Pancreas (tissue), 10 donors: ENCODE measurements at regions not wholly inside any gene's neighbourhood (a gene's known extent, or its start where the extent isn't known, plus 50 kb on each side); places are given as distances from the start of the nearest gene placed in this dataset.

Experiments used
- ATAC-seq, 4 donors: fragments of 200-7000 bp; cut with Tn5 transposase; one replicate each; pipeline versions ENCODE4 v1.8.0 to v1.9.1; 2020; ENCODE audit warnings: mild to moderate bottlenecking in 4 of 4, moderate library complexity in 4 of 4
- DNase-seq, 6 donors: peaks; one replicate each; pipeline ENCODE4 v3.0.0-alpha.2; 2020
- FAIRE-seq: peaks from 2 replicates; lab custom pipeline; 2012; peaks lifted over from hg19 to GRCh38; lab: Jason Lieb, UNC
- H3K27ac ChIP-seq, 4 donors: fragments of 200-600 bp; sonication (generic); 1 replicate in 3 of 4; 2 replicates in 1 of 4; pipeline versions ENCODE4 v1.5.0 to v1.8.0; 2020
- H3K27me3 ChIP-seq, 4 donors: fragments of 200-600 bp; one replicate each; pipeline ENCODE4 v1.8.0; 2021
- H3K36me3 ChIP-seq, 3 donors: fragments of 200-600 bp; sonication (generic) in 1 of 3; one replicate each; pipeline versions ENCODE4 v1.5.0 to v1.8.0; 2020 to 2021
- H3K4me1 ChIP-seq, 3 donors: fragments of 200-600 bp; one replicate each; pipeline ENCODE4 v1.8.0; 2021
- H3K4me3 ChIP-seq, 4 donors: fragments of 200-600 bp; sonication (generic) in 2 of 4; one replicate each; pipeline versions ENCODE4 v1.5.0 to v1.8.0; 2020 to 2021
- H3K9me3 ChIP-seq, 4 donors: fragments of 200-600 bp; one replicate each; pipeline ENCODE4 v1.8.0; 2021
- WGBS, 2 donors: extraction: QIAGEN DNeasy Blood & Tissue Kit; methylation state at CpG; one replicate each; pipeline ENCODE4 v1.1.7; 2013; 5-methylcytosine and 5-hydroxymethylcytosine counted together
- intact Hi-C, 3 donors: fragments of 100-400 bp; cut with DNase I; formaldehyde crosslinking; loops; one replicate each; pipeline versions ENCODE4 v1.11.1 to v1.14.2; 2022
- TF ChIP-seq, protein P1 (sequence below), 4 donors: fragments of 200-600 bp; sonication (generic) in 3 of 4; IDR thresholded peaks; one replicate each; pipeline versions ENCODE4 v1.5.0 to v1.8.0; 2021; ENCODE audit warnings: antibody characterized with exemption in 4 of 4
- donor health status: healthy with polysubstance abuse.
- donor health status: DM: no; HTN: no; CAD: no; lungs with moderate emphysema.
- donor health status: DM: no; HTN: no; CAD: no.
- donor health status: control.
- donor health status: control.
- donor health status: Bipolar disorder and iron deficiency.
- donor health status: DM: yes; HTN: yes; CAD: no.
- donor health status: DM: no; HTN: no; CAD: no.
- donor health status: DM: no; HTN: no; CAD: no.
- donor health status: DM: yes; HTN: yes; CAD: no.

DNA sequence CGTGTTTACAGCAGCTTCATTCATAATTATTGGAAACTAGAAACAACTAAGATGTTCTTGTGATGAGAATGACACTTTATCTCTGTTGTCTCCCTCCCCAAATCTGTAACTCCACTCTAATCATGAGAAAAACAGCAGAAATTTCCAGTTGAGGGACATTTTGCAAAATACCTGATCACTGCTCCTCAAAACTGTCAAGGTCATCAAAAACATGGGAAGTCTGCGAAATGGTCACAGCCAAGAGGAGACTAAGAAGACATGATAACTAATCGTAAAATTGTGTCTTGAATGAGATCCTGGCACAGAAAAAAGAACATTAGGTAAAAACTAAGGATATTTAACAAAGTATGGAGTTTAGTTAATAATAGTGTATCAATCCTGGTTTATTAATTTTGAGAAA lies 204.2 kb downstream of the CYLD start:
- Histone ChIP-seq H3K4me1 (no peaks in the 10 kb centered on the region), H3K36me3 (no peaks in the 10 kb centered on the region), H3K27ac (no peak overlapping the region), H3K4me3 (no peak overlapping the region), H3K9me3 (no peaks in the 10 kb centered on the region), H3K27me3 (no peaks in the 10 kb centered on the region)
- 88 to 89% methylated on average over 3 of the region's 3 CpGs for WGBS, 2 donors
- DNase-seq (no peak), ATAC-seq (no peak), FAIRE-seq (no peak)
- intact Hi-C loops = no loop called here
- TF ChIP-seq, protein P1, sequence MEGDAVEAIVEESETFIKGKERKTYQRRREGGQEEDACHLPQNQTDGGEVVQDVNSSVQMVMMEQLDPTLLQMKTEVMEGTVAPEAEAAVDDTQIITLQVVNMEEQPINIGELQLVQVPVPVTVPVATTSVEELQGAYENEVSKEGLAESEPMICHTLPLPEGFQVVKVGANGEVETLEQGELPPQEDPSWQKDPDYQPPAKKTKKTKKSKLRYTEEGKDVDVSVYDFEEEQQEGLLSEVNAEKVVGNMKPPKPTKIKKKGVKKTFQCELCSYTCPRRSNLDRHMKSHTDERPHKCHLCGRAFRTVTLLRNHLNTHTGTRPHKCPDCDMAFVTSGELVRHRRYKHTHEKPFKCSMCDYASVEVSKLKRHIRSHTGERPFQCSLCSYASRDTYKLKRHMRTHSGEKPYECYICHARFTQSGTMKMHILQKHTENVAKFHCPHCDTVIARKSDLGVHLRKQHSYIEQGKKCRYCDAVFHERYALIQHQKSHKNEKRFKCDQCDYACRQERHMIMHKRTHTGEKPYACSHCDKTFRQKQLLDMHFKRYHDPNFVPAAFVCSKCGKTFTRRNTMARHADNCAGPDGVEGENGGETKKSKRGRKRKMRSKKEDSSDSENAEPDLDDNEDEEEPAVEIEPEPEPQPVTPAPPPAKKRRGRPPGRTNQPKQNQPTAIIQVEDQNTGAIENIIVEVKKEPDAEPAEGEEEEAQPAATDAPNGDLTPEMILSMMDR (IDR thresholded peaks at IDR 0.05) = no peak

DNA sequence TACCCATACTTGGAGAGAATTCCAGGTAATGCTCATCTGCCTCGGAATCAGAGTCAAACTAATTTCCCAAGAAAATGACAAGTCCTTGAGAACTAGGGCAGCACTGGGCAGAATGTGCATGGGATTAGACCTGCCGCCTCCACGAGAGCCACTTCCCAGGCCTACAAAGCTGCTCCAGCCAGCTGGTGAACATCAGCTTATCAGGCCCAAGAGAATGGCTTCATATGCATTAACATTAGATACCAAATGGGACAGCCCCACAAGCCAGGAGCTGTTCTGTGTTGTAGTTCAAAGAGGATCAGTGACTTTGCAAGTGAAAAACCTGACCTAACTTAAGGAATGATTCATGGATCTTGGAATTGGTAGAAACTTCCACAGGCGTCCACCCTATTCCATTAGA lies 203.3 kb downstream of the CYLD start:
- no peak for ATAC-seq
- no peak for FAIRE-seq
- H3K4me1 ChIP-seq = no peaks in the 10 kb centered on the region
- WGBS, 2 donors = 84 to 91% methylated on average over 4 of the region's 4 CpGs
- no peaks in the 10 kb centered on the region for H3K27me3 ChIP-seq
- TF ChIP-seq, protein P1 (IDR thresholded peaks at IDR 0.05) = no peak
- no peak overlapping the region for H3K4me3 ChIP-seq
- H3K9me3 ChIP-seq = no peaks in the 10 kb centered on the region
- no peak for DNase-seq
- intact Hi-C loops = no loop called here
- no peak overlapping the region for H3K27ac ChIP-seq
- H3K36me3 ChIP-seq = no peaks in the 10 kb centered on the region

DNA sequence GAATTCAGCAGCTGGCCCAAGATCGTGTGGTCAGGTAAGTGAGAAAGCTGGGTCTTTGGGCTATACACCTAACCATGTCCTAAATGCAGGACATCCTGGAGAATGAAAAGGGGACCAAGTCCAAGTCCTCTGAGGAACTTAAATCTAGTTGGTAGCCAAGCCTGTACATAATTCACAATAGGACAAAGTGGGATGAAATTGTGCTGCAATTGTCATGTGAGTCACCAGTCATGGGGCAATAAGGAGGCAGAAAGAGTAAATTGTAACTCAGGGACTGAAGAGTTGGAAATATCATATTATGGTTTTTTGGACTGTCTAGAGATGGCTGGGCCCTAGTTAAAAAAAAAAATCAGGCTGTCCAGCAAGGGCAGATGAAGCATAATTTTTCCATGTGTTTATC lies 202.6 kb downstream of the CYLD start:
- DNase-seq (no peak), ATAC-seq (no peak), FAIRE-seq (no peak)
- TF ChIP-seq, protein P1 (IDR thresholded peaks at IDR 0.05) = no peak
- Histone ChIP-seq H3K27me3 (no peaks in the 10 kb centered on the region), H3K36me3 (no peaks in the 10 kb centered on the region), H3K9me3 (no peaks in the 10 kb centered on the region), H3K27ac (no peak overlapping the region), H3K4me3 (no peak overlapping the region), H3K4me1 (no peaks in the 10 kb centered on the region)
- WGBS, 2 donors = 49 to 72% methylated on average over 1 of the region's 1 CpG
- intact Hi-C loops = no loop called here

- no peak for ATAC-seq
- Histone ChIP-seq H3K4me1 (no peaks in the 10 kb centered on the region), H3K9me3 (no peaks in the 10 kb centered on the region), H3K27ac (no peak overlapping the region), H3K27me3 (no peaks in the 10 kb centered on the region), H3K4me3 (no peak overlapping the region), H3K36me3 (no peaks in the 10 kb centered on the region)
- intact Hi-C loops = no loop called here
- TF ChIP-seq, protein P1 (IDR thresholded peaks at IDR 0.05) = no peak
- DNase-seq = no peak
- 80% methylated on average over 7 of the region's 7 CpGs for WGBS, 2 donors
- no peak for FAIRE-seq
Measured at GRCh38 chr16:50944033-50944432, 202.1 kb downstream of the CYLD start.

GRCh38 chr16:50942143-50942542 lies 200.3 kb downstream of the CYLD start:
- 86 to 92% methylated on average over 3 of the region's 3 CpGs for WGBS, 2 donors
- TF ChIP-seq, protein P1 (IDR thresholded peaks at IDR 0.05) = no peak
- no peaks in the 10 kb centered on the region for H3K4me1 ChIP-seq
- H3K27ac ChIP-seq = no peak overlapping the region
- FAIRE-seq = no peak
- H3K36me3 ChIP-seq = no peaks in the 10 kb centered on the region
- no peaks in the 10 kb centered on the region for H3K27me3 ChIP-seq
- H3K9me3 ChIP-seq = no peaks in the 10 kb centered on the region
- intact Hi-C loops = no loop called here
- no peak for ATAC-seq
- DNase-seq = no peak
- no peak overlapping the region for H3K4me3 ChIP-seq
